H9 (cell line): ENCODE measurements at regions not wholly inside any gene's neighbourhood (a gene's known extent, or its start where the extent isn't known, plus 50 kb on each side); places are given as distances from the start of the nearest gene placed in this dataset.
A peak's percentile ranks its signal among the peaks of the same experiment; 100 is the strongest.

Experiments used
- DNase-seq: peaks from one replicate; pipeline ENCODE4 v3.0.0-alpha.2; 2017
- H2AFZ ChIP-seq: one replicate; pipeline ENCODE4 v1.6.1; 2013; ENCODE audit warnings: mild to moderate bottlenecking, low read length, control low read depth, moderate library complexity
- H2AK5ac ChIP-seq: 2 replicates; pipeline ENCODE4 v1.6.1; 2013; ENCODE audit warnings: low read length, control low read depth, mixed read lengths; ENCODE audit not compliant: insufficient read length
- H2BK120ac ChIP-seq: one replicate; pipeline ENCODE4 v1.6.1; 2013; ENCODE audit warnings: low read depth, mild to moderate bottlenecking, low read length, control low read depth, inconsistent platforms; ENCODE audit not compliant: poor library complexity, severe bottlenecking
- H2BK12ac ChIP-seq: 2 replicates; pipeline ENCODE4 v1.6.1; 2013; ENCODE audit warnings: low read length, control low read depth, mixed read lengths, low read depth; ENCODE audit not compliant: insufficient read length
- H2BK15ac ChIP-seq: 2 replicates; pipeline ENCODE4 v1.6.1; 2013; ENCODE audit warnings: low read depth, low read length, control low read depth
- H2BK20ac ChIP-seq: one replicate; pipeline ENCODE4 v1.6.1; 2013; ENCODE audit warnings: low read depth, mild to moderate bottlenecking, low read length, control low read depth, inconsistent platforms; ENCODE audit not compliant: poor library complexity, severe bottlenecking
- H2BK5ac ChIP-seq: 2 replicates; pipeline ENCODE4 v1.6.1; 2013; ENCODE audit warnings: low read length, control low read depth, mixed read lengths; ENCODE audit not compliant: insufficient read length
- H3K14ac ChIP-seq: 2 replicates; pipeline ENCODE4 v1.6.1; 2013; ENCODE audit warnings: low read length, control low read depth; ENCODE audit not compliant: insufficient read depth
- H3K18ac ChIP-seq: 2 replicates; pipeline ENCODE4 v1.6.1; 2013; ENCODE audit warnings: low read depth, mild to moderate bottlenecking, mixed read lengths, low read length, control low read depth; ENCODE audit not compliant: insufficient read length
- H3K23ac ChIP-seq: 2 replicates; pipeline ENCODE4 v1.6.1; 2013; ENCODE audit warnings: low read length, control low read depth, mixed read lengths, low read depth; ENCODE audit not compliant: insufficient read length
- H3K23me2 ChIP-seq: 2 replicates; pipeline ENCODE4 v1.6.1; 2013; ENCODE audit warnings: low read depth, mild to moderate bottlenecking, mixed read lengths, low read length, control low read depth; ENCODE audit not compliant: insufficient read length, poor library complexity, severe bottlenecking
- H3K27ac ChIP-seq: 2 replicates; pipeline ENCODE4 v1.5.1; 2013; ENCODE audit warnings: low read length, control low read depth, mixed read lengths, low read depth; ENCODE audit not compliant: insufficient read length
- H3K27me3 ChIP-seq: 2 replicates; pipeline ENCODE4 v1.6.1; 2013; ENCODE audit warnings: low read length, control low read depth, inconsistent platforms; ENCODE audit not compliant: insufficient read depth
- H3K4ac ChIP-seq: 2 replicates; pipeline ENCODE4 v1.6.1; 2013; ENCODE audit warnings: low read depth, mild to moderate bottlenecking, control low read depth, inconsistent platforms, low read length, moderate library complexity
- H3K4me1 ChIP-seq: 2 replicates; pipeline ENCODE4 v1.6.1; 2013; ENCODE audit warnings: low read length, control low read depth, inconsistent platforms; ENCODE audit not compliant: insufficient read depth
- H3K4me2 ChIP-seq: 2 replicates; pipeline ENCODE4 v1.6.1; 2013; ENCODE audit warnings: low read length, control low read depth, mixed read lengths; ENCODE audit not compliant: insufficient read length, insufficient read depth
- H3K56ac ChIP-seq: 2 replicates; pipeline ENCODE4 v1.6.1; 2013; ENCODE audit warnings: low read depth, mild to moderate bottlenecking, mixed read lengths, low read length, control low read depth; ENCODE audit not compliant: insufficient read length
- H3K79me1 ChIP-seq: 2 replicates; pipeline ENCODE4 v1.6.1; 2013; ENCODE audit warnings: low read depth, mild to moderate bottlenecking, moderate library complexity, low read length, control low read depth, inconsistent platforms; ENCODE audit not compliant: insufficient read depth, poor library complexity, severe bottlenecking
- H3K79me2 ChIP-seq: 2 replicates; pipeline ENCODE4 v1.6.1; 2013; ENCODE audit warnings: low read length, control low read depth, inconsistent platforms; ENCODE audit not compliant: insufficient read depth
- H3K9ac ChIP-seq: 2 replicates; pipeline ENCODE4 v1.6.1; 2013; ENCODE audit warnings: low read length, control low read depth, mixed read lengths; ENCODE audit not compliant: insufficient read length; ENCODE audit errors: extremely low read depth
- H3K9me3 ChIP-seq: one replicate; pipeline ENCODE4 v1.6.1; 2013; ENCODE audit warnings: low read depth, low read length, inconsistent platforms; ENCODE audit not compliant: control insufficient read depth
- H3T11ph ChIP-seq: one replicate; pipeline ENCODE4 v1.6.1; 2013; ENCODE audit warnings: mild to moderate bottlenecking, low read length, control low read depth, inconsistent platforms
- H4K20me1 ChIP-seq: one replicate; pipeline ENCODE4 v1.6.1; 2013; ENCODE audit not compliant: control insufficient read depth, insufficient read length, insufficient read depth
- H4K5ac ChIP-seq: 2 replicates; pipeline ENCODE4 v1.6.1; 2013; ENCODE audit warnings: low read depth, mild to moderate bottlenecking, mixed read lengths, low read length, control low read depth; ENCODE audit not compliant: insufficient read length
- H4K8ac ChIP-seq: replicated peaks from 2 replicates; pipeline ENCODE4 v1.6.1; 2013; ENCODE audit warnings: low read length, control low read depth, mixed read lengths, low read depth; ENCODE audit not compliant: insufficient read length
- H4K91ac ChIP-seq: 2 replicates; pipeline ENCODE4 v1.6.1; 2013; ENCODE audit warnings: low read depth, mild to moderate bottlenecking, moderate library complexity, mixed read lengths, low read length, control low read depth; ENCODE audit not compliant: insufficient read length
- H3K27ac Mint-ChIP-seq, 3 experiments: 2 replicates in 2 of 3; 3 replicates in 1 of 3; pipeline ENCODE4 v1.8.0; 2020 to 2021; ENCODE audit warnings: mixed read lengths in 3 of 3, mild to moderate bottlenecking in 1 of 3, moderate library complexity in 1 of 3
- H3K27me3 Mint-ChIP-seq: 2 replicates; pipeline ENCODE4 v1.8.0; 2021; ENCODE audit warnings: low read depth, mild to moderate bottlenecking, moderate library complexity, mixed read lengths
- H3K36me3 Mint-ChIP-seq, 3 experiments: 2 replicates in 2 of 3; 3 replicates in 1 of 3; pipeline ENCODE4 v1.8.0; 2020 to 2021; ENCODE audit warnings: low read depth in 3 of 3, mixed read lengths in 3 of 3; ENCODE audit not compliant: insufficient read depth in 1 of 3
- H3K4me1 Mint-ChIP-seq, 2 experiments: 2 replicates each; pipeline ENCODE4 v1.8.0; 2020; ENCODE audit warnings: mixed read lengths in 2 of 2
- H3K4me3 Mint-ChIP-seq, 2 experiments: 2 replicates in 1 of 2; 3 replicates in 1 of 2; pipeline ENCODE4 v1.8.0; 2020 to 2021; ENCODE audit warnings: mild to moderate bottlenecking in 2 of 2, mixed read lengths in 2 of 2, moderate library complexity in 1 of 2
- H3K9me3 Mint-ChIP-seq, 2 experiments: 2 replicates in 1 of 2; 3 replicates in 1 of 2; pipeline ENCODE4 v1.8.0; 2020; ENCODE audit warnings: mild to moderate bottlenecking in 2 of 2, mixed read lengths in 2 of 2, moderate library complexity in 1 of 2
- CTCF ChIP-seq: fragments of 200-600 bp; sonication (generic); conservative IDR thresholded peaks from 3 replicates; pipeline ENCODE4 v1.8.0; 2021; ENCODE audit warnings: antibody characterized with exemption, mild to moderate bottlenecking
- WGBS: extraction: QIAGEN DNeasy Blood & Tissue Kit; methylation state at CpG from one replicate; pipeline ENCODE4 v1.1.7; 2013; ENCODE audit warnings: missing lambda C conversion rate, low lambda C conversion rate, mixed read lengths; ENCODE audit not compliant: insufficient read length; ENCODE audit errors: extremely low coverage; 5-methylcytosine and 5-hydroxymethylcytosine counted together

GRCh38 chr7:49635800-49636199 is 137.6 kb upstream of the VWC2 start:
- no peak overlapping the region for H2BK5ac ChIP-seq
- no peak overlapping the region for H2BK20ac ChIP-seq
- no peak overlapping the region for H3K9ac ChIP-seq
- Mint-ChIP-seq H3K36me3 (no peaks in the 10 kb centered on the region), H3K27me3 (no peaks in the 10 kb centered on the region), H3K9me3 (no peaks in the 10 kb centered on the region; a peak in 1 of 5 replicates), H3K27ac (no peak overlapping the region), H3K4me1 (no peaks in the 10 kb centered on the region; a peak in 1 of 4 replicates), H3K4me3 (no peak overlapping the region)
- H2AFZ ChIP-seq, result no peak overlapping the region
- no peak overlapping the region for H3K23ac ChIP-seq
- H2BK12ac ChIP-seq, result no peak overlapping the region
- H4K5ac ChIP-seq, result no peak overlapping the region
- H3K14ac ChIP-seq, result no peak overlapping the region
- H3K56ac ChIP-seq, result no peak overlapping the region
- no peak overlapping the region for H4K91ac ChIP-seq
- DNase-seq, result no peak
- H3K4me2 ChIP-seq, result no peak overlapping the region
- TF ChIP-seq CTCF, result peak; percentile 42; the same call in 2 of the 3 replicates
- no peaks in the 10 kb centered on the region for H3K23me2 ChIP-seq
- no peaks in the 10 kb centered on the region for H3K27me3 ChIP-seq
- no peaks in the 10 kb centered on the region for H3K4me1 ChIP-seq
- H2BK15ac ChIP-seq, result no peak overlapping the region
- H2BK120ac ChIP-seq, result no peak overlapping the region
- H3K79me2 ChIP-seq, result no peaks in the 10 kb centered on the region
- no peaks in the 10 kb centered on the region for H4K20me1 ChIP-seq
- no peak overlapping the region for H3K4ac ChIP-seq
- no peak overlapping the region for H4K8ac ChIP-seq
- no peaks in the 10 kb centered on the region for H3K79me1 ChIP-seq
- H2AK5ac ChIP-seq, result no peak overlapping the region
- H3K9me3 ChIP-seq, result no peaks in the 10 kb centered on the region
- H3T11ph ChIP-seq, result no peak overlapping the region
- no peak overlapping the region for H3K27ac ChIP-seq
- no peak overlapping the region for H3K18ac ChIP-seq
- WGBS, result no CpG with 5 or more reads among the region's 1 CpG
